MCF 10A (cell line): ENCODE measurements at regions not wholly inside any gene's neighbourhood (a gene's known extent, or its start where the extent isn't known, plus 50 kb on each side); places are given as distances from the start of the nearest gene placed in this dataset.
"Not testable (repeated sequence)": the region's sequence is repeated elsewhere in the genome, so short reads cannot be mapped to it uniquely, and the experiment has no call there.

ENCODE experiments used
- BruUV-seq: library from RNA; stranded (reverse); fragments of 400-500 nt; replicated peaks from 2 replicates; lab custom pipeline; 2021; lab: Mats Ljungman, UMichigan
- CTCF ChIA-PET: fragments of 300-600 bp; sonication (Branson Sonifier 250); formaldehyde crosslinking; extraction: SDS; loops from one replicate; lab custom pipeline; 2021; ENCODE audit warnings: antibody characterized with exemption, inconsistent platforms; lab: Yijun Ruan, JAX
- POLR2A ChIA-PET: fragments of 300-600, 350-650 bp; sonication (Branson Sonifier 250); formaldehyde crosslinking; extraction: SDS; loops from one replicate; lab custom pipeline; 2020; ENCODE audit warnings: antibody characterized with exemption, inconsistent platforms; lab: Yijun Ruan, JAX
- DNase-seq: peaks from one replicate; pipeline ENCODE4 v3.0.0-alpha.2; 2018; ENCODE audit not compliant: unreplicated experiment
- H3K27ac Mint-ChIP-seq: one replicate; pipeline ENCODE4 v1.8.0; 2022; ENCODE audit warnings: mild to moderate bottlenecking, low read depth, mixed read lengths; ENCODE audit not compliant: unreplicated experiment
- H3K27me3 Mint-ChIP-seq: one replicate; pipeline ENCODE4 v1.8.0; 2022; ENCODE audit warnings: mixed read lengths; ENCODE audit not compliant: insufficient read depth, unreplicated experiment
- H3K36me3 Mint-ChIP-seq: one replicate; pipeline ENCODE4 v1.8.0; 2022; ENCODE audit warnings: mild to moderate bottlenecking, moderate library complexity, mixed read lengths; ENCODE audit not compliant: insufficient read depth, unreplicated experiment
- H3K4me1 Mint-ChIP-seq: one replicate; pipeline ENCODE4 v1.8.0; 2022; ENCODE audit warnings: mixed read lengths; ENCODE audit not compliant: insufficient read depth, unreplicated experiment
- H3K4me3 Mint-ChIP-seq: one replicate; pipeline ENCODE4 v1.8.0; 2022; ENCODE audit warnings: mild to moderate bottlenecking, moderate library complexity, mixed read lengths; ENCODE audit not compliant: unreplicated experiment
- H3K9me3 Mint-ChIP-seq: one replicate; pipeline ENCODE4 v1.8.0; 2022; ENCODE audit warnings: mixed read lengths; ENCODE audit not compliant: unreplicated experiment
- intact Hi-C: fragments of 100-400 bp; cut with micrococcal nuclease; formaldehyde crosslinking; loops from 2 replicates; pipeline ENCODE4 v1.14.1; 2022
- TF ChIP-seq, protein P1 (sequence below): fragments of 200-600 bp; IDR thresholded peaks from one replicate; pipeline ENCODE4 v1.8.0; 2022; ENCODE audit warnings: antibody characterized with exemption, mild to moderate bottlenecking; ENCODE audit not compliant: unreplicated experiment

GRCh38 chr15:22253676-22254408 lies 173.5 kb downstream of the OR4M2 start:
- no peak overlapping the region for H3K4me3 Mint-ChIP-seq

GRCh38 chr15:22254409-22255045 lies 174.2 kb downstream of the OR4M2 start:
- POLR2A ChIA-PET, H3K9me3 Mint-ChIP-seq, H3K27ac Mint-ChIP-seq, DNase-seq, H3K36me3 Mint-ChIP-seq, H3K4me3 Mint-ChIP-seq, H3K4me1 Mint-ChIP-seq, intact Hi-C loops, H3K27me3 Mint-ChIP-seq, BruUV-seq: not testable (repeated sequence)
- CTCF ChIA-PET: interaction anchor here (0.6 kb wide), 2 partner anchors 29 to 1899 kb away, joined by 5 to 6 read pairs; no protein-coding TSS in a partner anchor

More at GRCh38 chr15:22253676-22254408, 173.5 kb downstream of the OR4M2 start:
- DNase-seq: no peak
- H3K36me3 Mint-ChIP-seq: no peaks in the 10 kb centered on the region
- no peaks in the 10 kb centered on the region for H3K27me3 Mint-ChIP-seq
- ChIA-PET CTCF (no interaction called here), POLR2A (no interaction called here)
- no peak overlapping the region for H3K27ac Mint-ChIP-seq
- no TSS peak for BruUV-seq
- intact Hi-C loops: no loop called here
- no peaks in the 10 kb centered on the region for H3K9me3 Mint-ChIP-seq
- TF ChIP-seq, protein P1, sequence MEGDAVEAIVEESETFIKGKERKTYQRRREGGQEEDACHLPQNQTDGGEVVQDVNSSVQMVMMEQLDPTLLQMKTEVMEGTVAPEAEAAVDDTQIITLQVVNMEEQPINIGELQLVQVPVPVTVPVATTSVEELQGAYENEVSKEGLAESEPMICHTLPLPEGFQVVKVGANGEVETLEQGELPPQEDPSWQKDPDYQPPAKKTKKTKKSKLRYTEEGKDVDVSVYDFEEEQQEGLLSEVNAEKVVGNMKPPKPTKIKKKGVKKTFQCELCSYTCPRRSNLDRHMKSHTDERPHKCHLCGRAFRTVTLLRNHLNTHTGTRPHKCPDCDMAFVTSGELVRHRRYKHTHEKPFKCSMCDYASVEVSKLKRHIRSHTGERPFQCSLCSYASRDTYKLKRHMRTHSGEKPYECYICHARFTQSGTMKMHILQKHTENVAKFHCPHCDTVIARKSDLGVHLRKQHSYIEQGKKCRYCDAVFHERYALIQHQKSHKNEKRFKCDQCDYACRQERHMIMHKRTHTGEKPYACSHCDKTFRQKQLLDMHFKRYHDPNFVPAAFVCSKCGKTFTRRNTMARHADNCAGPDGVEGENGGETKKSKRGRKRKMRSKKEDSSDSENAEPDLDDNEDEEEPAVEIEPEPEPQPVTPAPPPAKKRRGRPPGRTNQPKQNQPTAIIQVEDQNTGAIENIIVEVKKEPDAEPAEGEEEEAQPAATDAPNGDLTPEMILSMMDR: no peak
- no peaks in the 10 kb centered on the region for H3K4me1 Mint-ChIP-seq

GRCh38 chr15:22255606-22256005 lies 175.3 kb downstream of the OR4M2 start:
- intact Hi-C loops, CTCF ChIA-PET, H3K4me3 Mint-ChIP-seq, H3K4me1 Mint-ChIP-seq, H3K27ac Mint-ChIP-seq, H3K36me3 Mint-ChIP-seq, DNase-seq, POLR2A ChIA-PET, BruUV-seq, H3K27me3 Mint-ChIP-seq, H3K9me3 Mint-ChIP-seq: not testable (repeated sequence)

DNA sequence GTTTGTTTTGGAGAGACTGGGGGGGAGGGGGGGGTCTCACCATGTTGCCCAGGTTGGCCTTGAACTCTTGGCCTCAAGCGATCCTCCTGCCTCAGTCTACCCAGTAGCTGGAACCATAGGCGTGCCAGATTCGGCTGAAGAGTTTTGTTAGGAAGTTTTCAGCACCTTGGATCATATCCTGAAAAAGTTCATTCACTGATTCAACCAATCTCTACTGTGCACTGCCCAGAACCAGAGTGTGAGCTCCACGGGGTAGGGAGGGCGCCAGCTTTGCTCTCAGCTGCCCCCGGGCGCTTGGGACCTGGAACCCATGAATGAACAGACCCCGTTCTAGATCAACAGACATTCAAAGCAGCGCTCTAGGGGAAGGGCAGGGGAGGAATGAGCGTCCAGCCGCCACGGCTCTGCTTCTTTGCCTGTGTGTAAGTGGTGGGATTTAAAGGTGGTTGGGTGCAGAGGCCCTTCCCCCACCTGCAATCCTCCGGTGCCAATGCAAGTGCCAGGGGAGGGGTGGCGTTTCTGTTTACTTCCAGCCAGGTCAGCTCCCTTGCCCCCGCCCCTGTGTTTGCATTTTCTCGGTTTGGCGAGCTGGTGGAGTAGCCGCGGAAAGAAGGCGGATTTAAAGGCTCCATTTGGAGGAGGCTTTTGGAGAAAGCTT lies 176.2 kb downstream of the OR4M2 start:
- H3K27ac Mint-ChIP-seq, H3K27me3 Mint-ChIP-seq, H3K4me3 Mint-ChIP-seq, intact Hi-C loops, H3K4me1 Mint-ChIP-seq, DNase-seq, POLR2A ChIA-PET, H3K36me3 Mint-ChIP-seq, BruUV-seq, H3K9me3 Mint-ChIP-seq, CTCF ChIA-PET: not testable (repeated sequence)

GRCh38 chr15:22257047-22258008 lies 177.0 kb downstream of the OR4M2 start:
- POLR2A ChIA-PET: no interaction called here
- CTCF ChIA-PET: no interaction called here

More at GRCh38 chr15:22257047-22258008, 177.0 kb downstream of the OR4M2 start:
- H3K36me3 Mint-ChIP-seq: no peaks in the 10 kb centered on the region
- intact Hi-C loops: no loop called here
- DNase-seq: no peak
- H3K9me3 Mint-ChIP-seq: no peaks in the 10 kb centered on the region
- no peaks in the 10 kb centered on the region for H3K27me3 Mint-ChIP-seq
- TF ChIP-seq, protein P1: no peak
- no peaks in the 10 kb centered on the region for H3K4me1 Mint-ChIP-seq
- no peak overlapping the region for H3K27ac Mint-ChIP-seq
- BruUV-seq: no TSS peak
- H3K4me3 Mint-ChIP-seq: no peak overlapping the region
